Parathyroid adenoma (tissue), 2 donors: ENCODE measurements at regions not wholly inside any gene's neighbourhood (a gene's known extent, or its start where the extent isn't known, plus 50 kb on each side); places are given as distances from the start of the nearest gene placed in this dataset.

ENCODE experiments used
- H2AFZ ChIP-seq: fragments of 300-600 bp; sonication (generic); one replicate; pipeline ENCODE4 v1.7.0; 2017; ENCODE audit warnings: antibody characterized with exemption, mild to moderate bottlenecking
- H3K27ac ChIP-seq: fragments of 300-600 bp; sonication (generic); one replicate; pipeline ENCODE4 v1.7.0; 2017
- H3K27me3 ChIP-seq: fragments of 300-600 bp; sonication (generic); one replicate; pipeline ENCODE4 v1.7.0; 2017; ENCODE audit warnings: low read length; ENCODE audit not compliant: control insufficient read depth, insufficient read depth
- H3K36me3 ChIP-seq: fragments of 300-600 bp; sonication (generic); one replicate; pipeline ENCODE4 v1.7.0; 2017; ENCODE audit warnings: low read length; ENCODE audit not compliant: control insufficient read depth, insufficient read depth
- H3K4me1 ChIP-seq: fragments of 300-600 bp; sonication (generic); one replicate; pipeline ENCODE4 v1.7.0; 2017; ENCODE audit warnings: control low read depth
- H3K4me2 ChIP-seq: fragments of 300-600 bp; sonication (generic); one replicate; pipeline ENCODE4 v1.7.0; 2017; ENCODE audit warnings: low read length
- H3K4me3 ChIP-seq: fragments of 300-600 bp; sonication (generic); one replicate; pipeline ENCODE4 v1.7.0; 2017; ENCODE audit warnings: low read depth, low read length
- H3K79me2 ChIP-seq: fragments of 300-600 bp; sonication (generic); one replicate; pipeline ENCODE4 v1.7.0; 2017; ENCODE audit warnings: control low read depth
- H3K9ac ChIP-seq: fragments of 300-600 bp; sonication (generic); one replicate; pipeline ENCODE4 v1.7.0; 2017; ENCODE audit warnings: mild to moderate bottlenecking
- H3K9me3 ChIP-seq: fragments of 300-600 bp; sonication (generic); one replicate; pipeline ENCODE4 v1.7.0; 2017; ENCODE audit warnings: low read length; ENCODE audit not compliant: control insufficient read depth
- TF ChIP-seq, protein P1 (sequence below): fragments of 300-600 bp; sonication (generic); IDR thresholded peaks from one replicate; pipeline ENCODE4 v1.7.0; 2017; ENCODE audit warnings: antibody characterized with exemption, mild to moderate bottlenecking
- donor health status: primary hyperparathyroidism.

- Histone ChIP-seq H3K9me3 (no peaks in the 10 kb centered on the region), H3K36me3 (no peaks in the 10 kb centered on the region), H3K4me2 (no peak overlapping the region), H3K4me3 (no peak overlapping the region), H3K27me3 (no peaks in the 10 kb centered on the region), H3K27ac (no peak overlapping the region), H2AFZ (no peak overlapping the region), H3K79me2 (no peaks in the 10 kb centered on the region), H3K9ac (no peak overlapping the region), H3K4me1 (no peaks in the 10 kb centered on the region)
- TF ChIP-seq, protein P1, sequence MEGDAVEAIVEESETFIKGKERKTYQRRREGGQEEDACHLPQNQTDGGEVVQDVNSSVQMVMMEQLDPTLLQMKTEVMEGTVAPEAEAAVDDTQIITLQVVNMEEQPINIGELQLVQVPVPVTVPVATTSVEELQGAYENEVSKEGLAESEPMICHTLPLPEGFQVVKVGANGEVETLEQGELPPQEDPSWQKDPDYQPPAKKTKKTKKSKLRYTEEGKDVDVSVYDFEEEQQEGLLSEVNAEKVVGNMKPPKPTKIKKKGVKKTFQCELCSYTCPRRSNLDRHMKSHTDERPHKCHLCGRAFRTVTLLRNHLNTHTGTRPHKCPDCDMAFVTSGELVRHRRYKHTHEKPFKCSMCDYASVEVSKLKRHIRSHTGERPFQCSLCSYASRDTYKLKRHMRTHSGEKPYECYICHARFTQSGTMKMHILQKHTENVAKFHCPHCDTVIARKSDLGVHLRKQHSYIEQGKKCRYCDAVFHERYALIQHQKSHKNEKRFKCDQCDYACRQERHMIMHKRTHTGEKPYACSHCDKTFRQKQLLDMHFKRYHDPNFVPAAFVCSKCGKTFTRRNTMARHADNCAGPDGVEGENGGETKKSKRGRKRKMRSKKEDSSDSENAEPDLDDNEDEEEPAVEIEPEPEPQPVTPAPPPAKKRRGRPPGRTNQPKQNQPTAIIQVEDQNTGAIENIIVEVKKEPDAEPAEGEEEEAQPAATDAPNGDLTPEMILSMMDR, result no peak
Observed at GRCh38 chr14:87449016-87449415, 544.0 kb downstream of the GALC start.

DNA sequence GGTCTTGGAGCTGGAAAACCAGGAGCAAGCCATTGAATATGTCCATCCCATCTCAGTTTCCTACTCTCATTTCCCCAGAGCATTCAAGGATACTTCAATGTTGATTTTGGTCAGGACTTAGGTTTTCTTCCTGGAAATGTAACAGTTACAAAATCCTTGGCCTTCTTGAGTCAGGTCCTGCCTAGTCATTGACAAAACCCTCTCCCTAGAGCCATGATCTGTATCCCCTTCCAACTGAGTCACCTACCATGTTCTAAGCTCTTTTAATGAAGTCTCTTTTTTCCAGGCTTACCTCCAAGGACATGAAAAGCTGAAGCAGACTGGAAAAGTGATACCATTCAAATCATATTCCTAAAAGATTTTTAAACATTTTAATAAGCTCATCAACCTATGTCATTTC is 549.2 kb downstream of the GALC start:
- H3K4me1 ChIP-seq, result no peaks in the 10 kb centered on the region
- no peaks in the 10 kb centered on the region for H3K36me3 ChIP-seq
- no peak overlapping the region for H3K4me3 ChIP-seq
- no peaks in the 10 kb centered on the region for H3K9me3 ChIP-seq
- TF ChIP-seq, protein P1, result no peak
- H3K27me3 ChIP-seq, result no peaks in the 10 kb centered on the region
- no peak overlapping the region for H3K27ac ChIP-seq
- H3K4me2 ChIP-seq, result no peak overlapping the region
- no peaks in the 10 kb centered on the region for H3K79me2 ChIP-seq
- no peak overlapping the region for H2AFZ ChIP-seq
- H3K9ac ChIP-seq, result no peak overlapping the region

DNA sequence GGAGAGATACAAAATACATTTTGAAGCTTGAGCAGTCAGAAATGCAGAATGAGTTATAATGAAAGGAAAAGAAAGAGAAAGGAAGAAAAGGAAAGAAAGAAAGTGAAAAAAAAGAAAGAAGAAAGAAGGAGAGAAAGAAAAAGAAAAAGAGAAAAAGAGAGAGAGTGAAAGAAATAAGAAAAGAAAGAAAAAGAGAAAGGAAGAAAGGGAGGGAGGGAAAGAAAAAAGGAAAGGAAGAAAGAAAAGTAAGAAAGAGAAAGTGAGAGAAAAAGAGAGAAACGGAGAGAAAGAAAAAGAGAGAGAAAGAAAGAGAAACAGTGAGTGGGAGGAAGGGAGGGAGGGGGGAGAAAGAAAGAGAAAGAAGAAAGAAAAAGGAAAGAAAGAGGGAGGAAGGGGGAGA is 549.9 kb downstream of the GALC start:
- Histone ChIP-seq H3K9me3 (no peaks in the 10 kb centered on the region), H3K9ac (no peak overlapping the region)
- TF ChIP-seq, protein P1, result no peak

DNA sequence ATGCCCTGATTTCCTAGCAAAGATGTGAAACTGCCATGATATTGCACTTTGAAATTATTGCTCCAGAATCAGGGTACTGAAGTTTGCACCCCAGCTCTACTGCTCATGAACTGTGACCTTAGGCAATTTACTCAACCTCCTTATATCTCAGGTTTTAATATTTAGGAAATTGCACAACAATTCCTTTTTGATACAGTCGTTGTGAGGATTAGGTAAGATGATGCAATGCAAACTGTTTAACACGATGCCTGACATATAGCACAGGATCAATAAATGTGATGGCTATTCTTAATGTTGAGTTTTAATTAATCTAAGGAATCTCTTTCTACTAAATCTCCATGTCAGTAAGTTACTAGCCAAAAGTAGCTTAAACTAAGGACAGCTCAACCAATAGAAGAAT is 555.8 kb downstream of the GALC start:
- H3K79me2 ChIP-seq, result no peaks in the 10 kb centered on the region
- H3K9me3 ChIP-seq, result no peaks in the 10 kb centered on the region
- no peak overlapping the region for H3K4me2 ChIP-seq
- no peak overlapping the region for H2AFZ ChIP-seq
- H3K4me3 ChIP-seq, result no peak overlapping the region
- no peak overlapping the region for H3K27ac ChIP-seq
- no peaks in the 10 kb centered on the region for H3K36me3 ChIP-seq
- H3K4me1 ChIP-seq, result no peaks in the 10 kb centered on the region
- no peaks in the 10 kb centered on the region for H3K27me3 ChIP-seq
- no peak overlapping the region for H3K9ac ChIP-seq
- TF ChIP-seq, protein P1, result no peak

More for the DNA sequence above, 549.9 kb downstream of the GALC start:
- Histone ChIP-seq H3K27me3 (no peaks in the 10 kb centered on the region), H3K4me1 (no peaks in the 10 kb centered on the region), H3K27ac (no peak overlapping the region), H3K4me3 (no peak overlapping the region), H3K36me3 (no peaks in the 10 kb centered on the region), H3K4me2 (no peak overlapping the region), H3K79me2 (no peaks in the 10 kb centered on the region), H2AFZ (no peak overlapping the region)

GRCh38 chr14:87434680-87435079 is 558.3 kb downstream of the GALC start:
- Histone ChIP-seq H3K27ac (no peak overlapping the region), H3K36me3 (no peaks in the 10 kb centered on the region), H3K4me1 (no peaks in the 10 kb centered on the region), H3K4me3 (no peak overlapping the region), H3K79me2 (no peaks in the 10 kb centered on the region), H3K27me3 (no peaks in the 10 kb centered on the region), H3K9me3 (no peaks in the 10 kb centered on the region), H3K9ac (no peak overlapping the region), H3K4me2 (no peak overlapping the region), H2AFZ (no peak overlapping the region)
- TF ChIP-seq, protein P1, result no peak
